IMR-90 (cell line): ENCODE measurements at regions not wholly inside any gene's neighbourhood (a gene's known extent, or its start where the extent isn't known, plus 50 kb on each side); places are given as distances from the start of the nearest gene placed in this dataset.

Source experiments
- ATAC-seq: fragments of 200-7000 bp; cut with Tn5 transposase; 2 replicates; pipeline ENCODE4 v1.9.1; 2020; ENCODE audit warnings: low read depth, mild to moderate bottlenecking, moderate library complexity
- BruUV-seq: library from RNA; stranded (reverse); fragments of 400-500 nt; replicated peaks from 2 replicates; lab custom pipeline; 2021; lab: Mats Ljungman, UMichigan
- CTCF ChIA-PET: fragments of 300-600 bp; formaldehyde crosslinking; extraction: SDS; loops from one replicate; lab custom pipeline; 2021; ENCODE audit warnings: antibody characterized with exemption; lab: Yijun Ruan, JAX
- POLR2A ChIA-PET: fragments of 300-600 bp; sonication (Branson Sonifier 250); formaldehyde crosslinking; loops from one replicate; lab custom pipeline; 2022; ENCODE audit warnings: antibody characterized with exemption; ENCODE audit not compliant: unreplicated experiment; lab: Charles Lee
- DNase-seq: peaks from one replicate; pipeline ENCODE4 v3.0.0; 2013
- H2AFZ ChIP-seq: replicated peaks from 2 replicates; pipeline ENCODE3; 2013; ENCODE audit warnings: low read length, mild to moderate bottlenecking; ENCODE audit not compliant: poor library complexity
- H2AK5ac ChIP-seq: 2 replicates; pipeline ENCODE4 v1.6.1; 2013; ENCODE audit warnings: low read depth, low read length, inconsistent platforms
- H2AK9ac ChIP-seq: replicated peaks from 2 replicates; pipeline ENCODE3; 2013; ENCODE audit warnings: mild to moderate bottlenecking, low read depth, low read length, moderate library complexity; ENCODE audit not compliant: poor library complexity
- H2BK120ac ChIP-seq: 2 replicates; pipeline ENCODE4 v1.6.1; 2013; ENCODE audit warnings: low read depth, low read length, inconsistent platforms
- H2BK15ac ChIP-seq: 3 replicates; pipeline ENCODE4 v1.6.1; 2013; ENCODE audit warnings: low read depth, low read length, inconsistent platforms
- H2BK20ac ChIP-seq: 2 replicates; pipeline ENCODE4 v1.6.1; 2013; ENCODE audit warnings: low read depth, mild to moderate bottlenecking, inconsistent platforms, low read length, moderate library complexity
- H2BK5ac ChIP-seq: 2 replicates; pipeline ENCODE4 v1.6.1; 2013; ENCODE audit warnings: mild to moderate bottlenecking, low read depth, low read length, inconsistent platforms; ENCODE audit not compliant: poor library complexity, severe bottlenecking
- H3K14ac ChIP-seq: replicated peaks from 2 replicates; pipeline ENCODE4 v1.6.1; 2013; ENCODE audit warnings: low read depth, low read length, inconsistent platforms
- H3K18ac ChIP-seq: 2 replicates; pipeline ENCODE4 v1.6.1; 2013; ENCODE audit warnings: low read depth, low read length, control low read depth
- H3K23ac ChIP-seq: 2 replicates; pipeline ENCODE4 v1.6.1; 2013; ENCODE audit warnings: low read depth, low read length, inconsistent platforms
- H3K27ac ChIP-seq: 2 replicates; pipeline ENCODE4 v1.5.1; 2013; ENCODE audit warnings: mild to moderate bottlenecking, control low read depth, low read length; ENCODE audit not compliant: insufficient read depth
- H3K27me3 ChIP-seq: 2 replicates; pipeline ENCODE4 v1.6.1; 2013; ENCODE audit warnings: low read length; ENCODE audit not compliant: control insufficient read depth, insufficient read depth
- H3K36me3 ChIP-seq: 2 replicates; pipeline ENCODE4 v1.6.1; 2013; ENCODE audit warnings: low read length, mixed read lengths; ENCODE audit not compliant: control insufficient read depth, insufficient read depth
- H3K4ac ChIP-seq: 2 replicates; pipeline ENCODE4 v1.6.1; 2013; ENCODE audit warnings: low read depth, low read length, inconsistent platforms
- H3K4me1 ChIP-seq: 2 replicates; pipeline ENCODE4 v1.6.1; 2013; ENCODE audit warnings: low read length, mixed read lengths; ENCODE audit not compliant: control insufficient read depth, insufficient read depth
- H3K4me2 ChIP-seq: 2 replicates; pipeline ENCODE4 v1.6.1; 2013; ENCODE audit warnings: low read depth, mild to moderate bottlenecking, control low read depth, low read length, moderate library complexity
- H3K4me3 ChIP-seq: 2 replicates; pipeline ENCODE4 v1.5.1; 2013; ENCODE audit warnings: low read depth, mild to moderate bottlenecking, control low read depth, low read length, moderate library complexity; ENCODE audit not compliant: insufficient read depth
- H3K56ac ChIP-seq: 2 replicates; pipeline ENCODE4 v1.6.1; 2013; ENCODE audit warnings: low read length, inconsistent platforms; ENCODE audit not compliant: insufficient read depth; ENCODE audit errors: extremely low read depth
- H3K79me1 ChIP-seq, 2 experiments: 2 replicates each; pipeline ENCODE4 v1.6.1; 2013; ENCODE audit warnings: low read length in 2 of 2, inconsistent platforms in 1 of 2, low read depth in 1 of 2
- H3K9ac ChIP-seq: 2 replicates; pipeline ENCODE4 v1.6.1; 2013; ENCODE audit warnings: low read depth, low read length, control low read depth
- H3K9me1 ChIP-seq: 2 replicates; pipeline ENCODE4 v1.6.1; 2013; ENCODE audit warnings: low read length, inconsistent platforms; ENCODE audit not compliant: insufficient read depth
- H3K9me3 ChIP-seq: 2 replicates; pipeline ENCODE4 v1.6.1; 2013; ENCODE audit warnings: low read length; ENCODE audit not compliant: control insufficient read depth, insufficient read depth
- H4K20me1 ChIP-seq: 2 replicates; pipeline ENCODE4 v1.6.1; 2013; ENCODE audit warnings: low read length, inconsistent platforms; ENCODE audit not compliant: insufficient read depth
- H4K5ac ChIP-seq: 2 replicates; pipeline ENCODE4 v1.6.1; 2013; ENCODE audit warnings: mild to moderate bottlenecking, low read depth, low read length, control low read depth
- H4K8ac ChIP-seq, 2 experiments: 2 replicates each; pipeline ENCODE4 v1.6.1; 2013; ENCODE audit warnings: low read depth in 2 of 2, low read length in 2 of 2, control low read depth in 1 of 2, inconsistent platforms in 1 of 2
- H4K91ac ChIP-seq: 2 replicates; pipeline ENCODE4 v1.6.1; 2013; ENCODE audit warnings: low read depth, low read length, inconsistent platforms; ENCODE audit not compliant: insufficient read depth
- NFE2L2 ChIP-seq: fragments of 150-350 bp; IDR thresholded peaks from 2 replicates; pipeline ENCODE4 v1.6.1; 2016; ENCODE audit warnings: low read depth, mild to moderate bottlenecking, low read length
- POLR2A ChIP-seq: IDR thresholded peaks from 2 replicates; pipeline ENCODE4 v1.6.1; 2012; ENCODE audit warnings: mild to moderate bottlenecking, low read depth, low read length
- RCOR1 ChIP-seq: IDR thresholded peaks from 2 replicates; pipeline ENCODE4 v1.6.1; 2012; ENCODE audit warnings: mild to moderate bottlenecking, low read length, improper control_type of control experiment; ENCODE audit not compliant: insufficient replicate concordance
- RFX5 ChIP-seq: IDR thresholded peaks from 2 replicates; pipeline ENCODE4 v1.8.0; 2012; ENCODE audit warnings: low read depth, mild to moderate bottlenecking, low read length, moderate library complexity
- WGBS, 2 experiments: methylation state at CpG; one replicate each; pipeline versions ENCODE4 v1.1.5 to v1.1.7; 2013; ENCODE audit warnings: missing lambda C conversion rate in 2 of 2; ENCODE audit not compliant: insufficient read length in 1 of 2; ENCODE audit errors: extremely low coverage in 2 of 2; 5-methylcytosine and 5-hydroxymethylcytosine counted together
- dilution Hi-C: fragments of 300-500 bp; cut with HindIII; formaldehyde crosslinking; loops from one replicate; pipeline ENCODE4 v1.14.3; 2018; ENCODE audit warnings: low sequenced_read_pairs; ENCODE audit not compliant: unreplicated experiment
- in situ Hi-C: fragments of 300-500 bp; cut with MboI; formaldehyde crosslinking; loops from 3 replicates; pipeline ENCODE4 v1.14.3; 2019; ENCODE audit warnings: low sequenced_read_pairs, inconsistent platforms, mixed read lengths
- intact Hi-C: fragments of 100-400 bp; cut with micrococcal nuclease; formaldehyde crosslinking; loops from 2 replicates; pipeline ENCODE4 v1.10.0; 2022

GRCh38 chr19:28137772-28138171 lies 1075.2 kb downstream of the UQCRFS1 start:
- no peak overlapping the region for H3K27ac ChIP-seq
- in situ Hi-C loops (no loop called here), intact Hi-C loops (no loop called here), dilution Hi-C loops (no loop called here)
- no peak overlapping the region for H2AFZ ChIP-seq
- no peak overlapping the region for H3K4me3 ChIP-seq
- BruUV-seq = no TSS peak
- WGBS, 2 experiments = no CpG with 5 or more reads among the region's 4 CpGs
- no peak overlapping the region for H3K18ac ChIP-seq
- no peaks in the 10 kb centered on the region for H3K36me3 ChIP-seq
- H3K23ac ChIP-seq = no peak overlapping the region
- no peak overlapping the region for H2BK120ac ChIP-seq
- no peak overlapping the region for H4K5ac ChIP-seq
- TF ChIP-seq RCOR1 (no peak), NFE2L2 (no peak), RFX5 (no peak), POLR2A (no peak)
- H3K79me1 ChIP-seq = no peaks in the 10 kb centered on the region
- H2AK9ac ChIP-seq = no peak overlapping the region
- ChIA-PET CTCF (no interaction called here), POLR2A (no interaction called here)
- no peaks in the 10 kb centered on the region for H3K9me1 ChIP-seq
- no peaks in the 10 kb centered on the region for H4K20me1 ChIP-seq
- H4K8ac ChIP-seq = no peak overlapping the region
- no peak for DNase-seq
- H2BK15ac ChIP-seq = no peak overlapping the region
- H3K9me3 ChIP-seq = peaks cover 24% of the 10 kb centered on the region
- no peak overlapping the region for H2AK5ac ChIP-seq
- no peak for ATAC-seq
- no peak overlapping the region for H3K4me2 ChIP-seq
- no peak overlapping the region for H3K4ac ChIP-seq
- H4K91ac ChIP-seq = no peak overlapping the region
- H3K4me1 ChIP-seq = no peaks in the 10 kb centered on the region
- no peak overlapping the region for H2BK5ac ChIP-seq
- H3K14ac ChIP-seq = no peak overlapping the region
- no peak overlapping the region for H3K56ac ChIP-seq
- no peaks in the 10 kb centered on the region for H3K27me3 ChIP-seq
- H2BK20ac ChIP-seq = no peak overlapping the region
- H3K9ac ChIP-seq = no peak overlapping the region
